ENCODE measurements at regions not wholly inside any gene's neighbourhood (a gene's known extent, or its start where the extent isn't known, plus 50 kb on each side); places are given as distances from the start of the nearest gene placed in this dataset.

GRCh38 chr4:107194005-107194404 lies 157.9 kb upstream of the DKK2 start:
- DNase-seq: no peak
- ATAC-seq: no peak
- Mint-ChIP-seq H3K36me3 (no peaks in the 10 kb centered on the region), H3K4me1 (no peaks in the 10 kb centered on the region), H3K4me3 (no peak overlapping the region), H3K27me3 (peaks cover 0 to 10% (median 0%) of the 10 kb centered on the region in 5 donors), H3K27ac (no peak overlapping the region), H3K9me3 (no peaks in the 10 kb centered on the region)
- POLR2A ChIA-PET: no interaction called here

GRCh38 chr4:107192601-107193000 lies 156.5 kb upstream of the DKK2 start:
- H3K27me3 Mint-ChIP-seq: peaks cover 0 to 10% (median 0%) of the 10 kb centered on the region in 5 donors
- no peak overlapping the region for H3K4me3 Mint-ChIP-seq
- H3K36me3 Mint-ChIP-seq: no peaks in the 10 kb centered on the region
- DNase-seq: no peak
- ATAC-seq: no peak
- H3K9me3 Mint-ChIP-seq: no peaks in the 10 kb centered on the region
- POLR2A ChIA-PET: no interaction called here
- no peak overlapping the region for H3K27ac Mint-ChIP-seq
- H3K4me1 Mint-ChIP-seq: no peaks in the 10 kb centered on the region

- H3K36me3 Mint-ChIP-seq: no peaks in the 10 kb centered on the region
- no peak for ATAC-seq
- H3K27me3 Mint-ChIP-seq: peaks cover 0 to 3% (median 1%) of the 10 kb centered on the region in 5 donors
- no peaks in the 10 kb centered on the region for H3K9me3 Mint-ChIP-seq
- H3K4me1 Mint-ChIP-seq: no peaks in the 10 kb centered on the region
- H3K4me3 Mint-ChIP-seq: no peak overlapping the region
- DNase-seq: no peak
- POLR2A ChIA-PET: no interaction called here
- H3K27ac Mint-ChIP-seq: no peak overlapping the region
Observed at GRCh38 chr4:107187091-107187490, 151.0 kb upstream of the DKK2 start.

- DNase-seq: peak in 1 of 10 donors; percentile 18
- Mint-ChIP-seq H3K27me3 (peaks cover 0 to 7% (median 2%) of the 10 kb centered on the region in 5 donors), H3K4me1 (no peaks in the 10 kb centered on the region), H3K9me3 (no peaks in the 10 kb centered on the region), H3K4me3 (no peak overlapping the region), H3K27ac (no peak overlapping the region), H3K36me3 (no peaks in the 10 kb centered on the region)
- POLR2A ChIA-PET: no interaction called here
- no peak for ATAC-seq
Observed at GRCh38 chr4:107183155-107183774, 147.2 kb upstream of the DKK2 start.

- H3K4me3 Mint-ChIP-seq: no peak overlapping the region
- POLR2A ChIA-PET: no interaction called here
- H3K27me3 Mint-ChIP-seq: peaks cover 0 to 7% (median 2%) of the 10 kb centered on the region in 5 donors
- no peaks in the 10 kb centered on the region for H3K36me3 Mint-ChIP-seq
- ATAC-seq (no peak), DNase-seq (no peak)
- no peaks in the 10 kb centered on the region for H3K4me1 Mint-ChIP-seq
- no peak overlapping the region for H3K27ac Mint-ChIP-seq
- no peaks in the 10 kb centered on the region for H3K9me3 Mint-ChIP-seq
Observed at GRCh38 chr4:107182347-107182746, 146.2 kb upstream of the DKK2 start.

- Mint-ChIP-seq H3K27me3 (no peaks in the 10 kb centered on the region), H3K4me1 (no peaks in the 10 kb centered on the region), H3K4me3 (no peak overlapping the region), H3K27ac (no peak overlapping the region), H3K36me3 (peaks cover 0 to 12% (median 0%) of the 10 kb centered on the region in 3 donors), H3K9me3 (peaks cover 6 to 22% (median 14%) of the 10 kb centered on the region in 9 donors)
- POLR2A ChIA-PET: no interaction called here
- ATAC-seq: no peak
- no peak for DNase-seq
Observed at GRCh38 chr4:107166873-107167450, 130.8 kb upstream of the DKK2 start.

GRCh38 chr4:107166181-107166580 lies 130.1 kb upstream of the DKK2 start:
- H3K27me3 Mint-ChIP-seq: no peaks in the 10 kb centered on the region
- no peak overlapping the region for H3K4me3 Mint-ChIP-seq
- H3K36me3 Mint-ChIP-seq: peaks cover 0 to 12% (median 0%) of the 10 kb centered on the region in 3 donors
- no peak for DNase-seq
- no peaks in the 10 kb centered on the region for H3K4me1 Mint-ChIP-seq
- peaks cover 9 to 22% (median 19%) of the 10 kb centered on the region in 9 donors for H3K9me3 Mint-ChIP-seq
- ATAC-seq: no peak
- H3K27ac Mint-ChIP-seq: no peak overlapping the region
- POLR2A ChIA-PET: no interaction called here

GRCh38 chr4:107164962-107165475 lies 128.9 kb upstream of the DKK2 start:
- POLR2A ChIA-PET: no interaction called here
- no peak for ATAC-seq
- Mint-ChIP-seq H3K9me3 (peaks cover 9 to 24% (median 19%) of the 10 kb centered on the region in 9 donors), H3K4me3 (no peak overlapping the region), H3K27me3 (no peaks in the 10 kb centered on the region), H3K4me1 (no peaks in the 10 kb centered on the region), H3K27ac (no peak overlapping the region), H3K36me3 (peaks cover 0 to 12% (median 0%) of the 10 kb centered on the region in 3 donors)
- DNase-seq: no peak

- H3K4me3 Mint-ChIP-seq: no peak overlapping the region
- ATAC-seq (peak in 1 of 2 donors; percentile 6), DNase-seq (no peak)
- peaks cover 0 to 6% (median 0%) of the 10 kb centered on the region in 9 donors for H3K9me3 Mint-ChIP-seq
- no peaks in the 10 kb centered on the region for H3K36me3 Mint-ChIP-seq
- no peaks in the 10 kb centered on the region for H3K4me1 Mint-ChIP-seq
- H3K27me3 Mint-ChIP-seq: peaks cover 2 to 23% (median 4%) of the 10 kb centered on the region in 5 donors
- POLR2A ChIA-PET: no interaction called here
- no peak overlapping the region for H3K27ac Mint-ChIP-seq
Observed at GRCh38 chr4:107156443-107156842, 120.3 kb upstream of the DKK2 start.

GRCh38 chr4:107155366-107155765 lies 119.3 kb upstream of the DKK2 start:
- H3K27me3 Mint-ChIP-seq: peaks cover 2 to 25% (median 4%) of the 10 kb centered on the region in 5 donors

GRCh38 chr4:107153956-107154355 lies 117.8 kb upstream of the DKK2 start:
- H3K4me1 Mint-ChIP-seq: no peaks in the 10 kb centered on the region
- ATAC-seq (no peak), DNase-seq (no peak)
- H3K27me3 Mint-ChIP-seq: peaks cover 0 to 19% (median 4%) of the 10 kb centered on the region in 5 donors
- H3K4me3 Mint-ChIP-seq: no peak overlapping the region
- no peaks in the 10 kb centered on the region for H3K36me3 Mint-ChIP-seq
- POLR2A ChIA-PET: no interaction called here
- no peak overlapping the region for H3K27ac Mint-ChIP-seq
- H3K9me3 Mint-ChIP-seq: no peaks in the 10 kb centered on the region

More at GRCh38 chr4:107155366-107155765, 119.3 kb upstream of the DKK2 start:
- no peak overlapping the region for H3K27ac Mint-ChIP-seq
- H3K9me3 Mint-ChIP-seq: peaks cover 0 to 4% (median 0%) of the 10 kb centered on the region in 9 donors
- H3K36me3 Mint-ChIP-seq: no peaks in the 10 kb centered on the region
- no peak overlapping the region for H3K4me3 Mint-ChIP-seq
- H3K4me1 Mint-ChIP-seq: no peaks in the 10 kb centered on the region
- POLR2A ChIA-PET: no interaction called here
- no peak for DNase-seq
- no peak for ATAC-seq

GRCh38 chr4:107153228-107153627 lies 117.1 kb upstream of the DKK2 start:
- Mint-ChIP-seq H3K36me3 (no peaks in the 10 kb centered on the region), H3K4me1 (no peaks in the 10 kb centered on the region), H3K4me3 (no peak overlapping the region), H3K9me3 (no peaks in the 10 kb centered on the region), H3K27ac (no peak overlapping the region), H3K27me3 (peaks cover 0 to 19% (median 4%) of the 10 kb centered on the region in 5 donors)
- no peak for DNase-seq
- POLR2A ChIA-PET: no interaction called here
- ATAC-seq: no peak

GRCh38 chr4:107151173-107151572 lies 115.1 kb upstream of the DKK2 start:
- ATAC-seq: no peak
- H3K27me3 Mint-ChIP-seq: peaks cover 0 to 19% (median 4%) of the 10 kb centered on the region in 5 donors
- H3K36me3 Mint-ChIP-seq: no peaks in the 10 kb centered on the region
- no peaks in the 10 kb centered on the region for H3K9me3 Mint-ChIP-seq
- no peaks in the 10 kb centered on the region for H3K4me1 Mint-ChIP-seq
- no peak overlapping the region for H3K4me3 Mint-ChIP-seq
- POLR2A ChIA-PET: no interaction called here
- DNase-seq: no peak
- no peak overlapping the region for H3K27ac Mint-ChIP-seq

GRCh38 chr4:107148904-107149303 lies 112.8 kb upstream of the DKK2 start:
- ATAC-seq (no peak), DNase-seq (no peak)
- no peak overlapping the region for H3K27ac Mint-ChIP-seq
- no peaks in the 10 kb centered on the region for H3K4me1 Mint-ChIP-seq
- peaks cover 0 to 16% (median 3%) of the 10 kb centered on the region in 5 donors for H3K27me3 Mint-ChIP-seq
- no peak overlapping the region for H3K4me3 Mint-ChIP-seq
- POLR2A ChIA-PET: no interaction called here
- H3K36me3 Mint-ChIP-seq: no peaks in the 10 kb centered on the region
- H3K9me3 Mint-ChIP-seq: no peaks in the 10 kb centered on the region
